ENCODE measurements at regions not wholly inside any gene's neighbourhood (a gene's known extent, or its start where the extent isn't known, plus 50 kb on each side); places are given as distances from the start of the nearest gene placed in this dataset.

GRCh38 chr9:82670726-82671125, 392.2 kb downstream of the RASEF start:
- intact Hi-C loops (cut with DNase I; ENCODE audit: low total_unique reads) = no loop called here

GRCh38 chr9:82673201-82673600, 389.7 kb downstream of the RASEF start:
- H3K9me3 ChIP-seq = no peaks in the 10 kb centered on the region
- H3K4me3 ChIP-seq = no peak overlapping the region
- DNase-seq (ENCODE audit: low spot score in 2 of 2) = no peak
- TF ChIP-seq POLR2A (IDR thresholded peaks at IDR 0.05) = no peak
- no peak for TF ChIP-seq POLR2AphosphoS5 (IDR thresholded peaks at IDR 0.05)
- TF ChIP-seq CTCF (IDR thresholded peaks at IDR 0.05) = no peak
- no peaks in the 10 kb centered on the region for H3K4me1 ChIP-seq
- intact Hi-C loops (cut with DNase I; ENCODE audit: low total_unique reads) = no loop called here
- H3K36me3 ChIP-seq = no peaks in the 10 kb centered on the region
- no peak overlapping the region for H3K27ac ChIP-seq
- no peaks in the 10 kb centered on the region for H3K27me3 ChIP-seq

More at GRCh38 chr9:82670726-82671125, 392.2 kb downstream of the RASEF start:
- Histone ChIP-seq H3K27ac (no peak overlapping the region), H3K4me1 (no peaks in the 10 kb centered on the region), H3K27me3 (no peaks in the 10 kb centered on the region), H3K36me3 (no peaks in the 10 kb centered on the region), H3K4me3 (no peak overlapping the region), H3K9me3 (no peaks in the 10 kb centered on the region)
- TF ChIP-seq CTCF (IDR thresholded peaks at IDR 0.05) (no peak), POLR2AphosphoS5 (IDR thresholded peaks at IDR 0.05) (no peak), POLR2A (IDR thresholded peaks at IDR 0.05) (no peak)
- DNase-seq (ENCODE audit: low spot score in 2 of 2) = no peak

GRCh38 chr9:82673919-82674318, 389.0 kb downstream of the RASEF start:
- intact Hi-C loops (cut with DNase I; ENCODE audit: low total_unique reads) = no loop called here
- Histone ChIP-seq H3K4me1 (no peaks in the 10 kb centered on the region), H3K27me3 (no peaks in the 10 kb centered on the region), H3K4me3 (no peak overlapping the region), H3K9me3 (no peaks in the 10 kb centered on the region), H3K27ac (no peak overlapping the region), H3K36me3 (no peaks in the 10 kb centered on the region)
- TF ChIP-seq POLR2AphosphoS5 (IDR thresholded peaks at IDR 0.05) (no peak), POLR2A (IDR thresholded peaks at IDR 0.05) (no peak), CTCF (IDR thresholded peaks at IDR 0.05) (no peak)
- DNase-seq (ENCODE audit: low spot score in 2 of 2) = no peak

GRCh38 chr9:82675102-82675501, 387.8 kb downstream of the RASEF start:
- Histone ChIP-seq H3K9me3 (no peaks in the 10 kb centered on the region), H3K27me3 (no peaks in the 10 kb centered on the region), H3K36me3 (no peaks in the 10 kb centered on the region), H3K27ac (no peak overlapping the region), H3K4me1 (no peaks in the 10 kb centered on the region), H3K4me3 (no peak overlapping the region)
- intact Hi-C loops (cut with DNase I; ENCODE audit: low total_unique reads) = no loop called here
- no peak for TF ChIP-seq POLR2A (IDR thresholded peaks at IDR 0.05)
- TF ChIP-seq POLR2AphosphoS5 (IDR thresholded peaks at IDR 0.05) = no peak
- no peak for TF ChIP-seq CTCF (IDR thresholded peaks at IDR 0.05)
- DNase-seq (ENCODE audit: low spot score in 2 of 2) = no peak

- Histone ChIP-seq H3K27ac (no peak overlapping the region), H3K4me3 (no peak overlapping the region), H3K27me3 (no peaks in the 10 kb centered on the region), H3K4me1 (no peaks in the 10 kb centered on the region), H3K9me3 (no peaks in the 10 kb centered on the region), H3K36me3 (no peaks in the 10 kb centered on the region)
- DNase-seq (ENCODE audit: low spot score in 2 of 2) = no peak
- intact Hi-C loops (cut with DNase I; ENCODE audit: low total_unique reads) = no loop called here
- TF ChIP-seq CTCF (IDR thresholded peaks at IDR 0.05) (no peak), POLR2AphosphoS5 (IDR thresholded peaks at IDR 0.05) (no peak), POLR2A (IDR thresholded peaks at IDR 0.05) (no peak)
These were observed 387.3 kb downstream of the RASEF start for GRCh38 chr9:82675605-82676004.

All from breast epithelium (tissue), 4 donors.